SW480 (cell line): ENCODE measurements at regions not wholly inside any gene's neighbourhood (a gene's known extent, or its start where the extent isn't known, plus 50 kb on each side); places are given as distances from the start of the nearest gene placed in this dataset.
"Not testable (repeated sequence)": the region's sequence is repeated elsewhere in the genome, so short reads cannot be mapped to it uniquely, and the experiment has no call there.

ENCODE experiments used
- DNase-seq: peaks from one replicate; pipeline ENCODE4 v3.0.0-alpha.2; 2016; ENCODE audit warnings: low spot score

GRCh38 chr7:65621580-65622201 lies 248.0 kb downstream of the ZNF92 start:
- DNase-seq = not testable (repeated sequence)

- DNase-seq = not testable (repeated sequence)
Measured at GRCh38 chr7:65631236-65631635, 241.6 kb upstream of the VKORC1L1 start.

DNA sequence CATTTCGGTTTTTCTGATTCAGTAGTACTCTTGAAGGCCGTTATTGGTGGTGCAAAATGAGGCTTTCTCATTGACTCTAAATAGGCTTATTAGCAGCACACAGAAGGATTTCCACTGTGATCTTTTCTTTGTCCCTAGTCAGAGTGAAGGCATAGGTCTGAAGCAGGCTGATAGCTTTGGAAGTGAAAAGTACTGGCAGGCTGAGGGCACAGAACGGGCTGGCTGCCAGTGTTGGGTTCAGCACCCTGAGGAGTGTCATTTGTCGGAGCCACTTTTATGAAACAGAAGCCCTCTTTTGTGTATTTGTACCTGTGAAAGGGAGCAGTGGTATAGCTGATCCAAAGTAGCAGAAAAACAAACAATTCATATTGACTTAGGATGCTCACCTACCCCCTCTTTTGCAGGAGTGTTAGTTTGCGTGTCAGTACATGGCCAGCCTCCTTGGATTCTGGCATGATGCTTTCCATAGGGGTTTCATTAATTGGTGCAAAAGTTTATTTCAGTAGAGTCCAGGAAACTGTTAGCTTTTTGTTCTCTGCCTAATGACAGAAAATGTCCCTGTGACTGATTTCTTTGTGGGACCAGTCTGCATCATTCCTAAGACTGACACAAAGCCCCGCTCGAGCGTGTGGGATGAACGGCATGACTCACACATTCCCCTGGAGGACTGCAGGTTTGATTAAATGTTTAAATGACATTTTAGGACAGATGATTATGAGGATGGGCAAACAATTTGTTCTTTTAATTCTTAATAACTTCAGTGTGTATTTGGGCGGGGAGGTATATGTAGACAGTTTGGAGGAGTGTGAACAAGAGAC lies 239.1 kb upstream of the VKORC1L1 start:
- not testable (repeated sequence) for DNase-seq

- DNase-seq = not testable (repeated sequence)
Measured at GRCh38 chr7:65638918-65639317, 234.0 kb upstream of the VKORC1L1 start.

- DNase-seq = not testable (repeated sequence)
Measured at GRCh38 chr7:65639717-65640116, 233.2 kb upstream of the VKORC1L1 start.

DNA sequence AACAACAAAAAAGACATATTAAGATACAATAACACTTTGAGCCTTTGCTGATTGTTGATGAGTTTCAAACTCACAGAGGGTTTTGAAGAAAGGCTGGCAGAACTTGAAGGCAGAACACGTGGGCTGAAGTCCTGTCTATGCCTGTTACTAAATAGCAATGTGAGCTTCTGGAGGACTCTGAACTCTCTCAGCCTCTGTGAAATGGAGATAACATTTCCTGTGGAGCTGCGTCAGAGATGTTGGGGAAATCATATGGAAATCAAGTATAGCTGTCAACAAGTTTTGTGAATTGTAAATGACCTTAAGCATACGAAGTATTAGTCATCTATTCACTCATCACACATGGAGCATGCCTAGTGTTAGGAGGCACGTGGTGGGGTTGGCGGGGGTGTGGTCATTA lies 229.4 kb upstream of the VKORC1L1 start:
- DNase-seq = not testable (repeated sequence)

DNA sequence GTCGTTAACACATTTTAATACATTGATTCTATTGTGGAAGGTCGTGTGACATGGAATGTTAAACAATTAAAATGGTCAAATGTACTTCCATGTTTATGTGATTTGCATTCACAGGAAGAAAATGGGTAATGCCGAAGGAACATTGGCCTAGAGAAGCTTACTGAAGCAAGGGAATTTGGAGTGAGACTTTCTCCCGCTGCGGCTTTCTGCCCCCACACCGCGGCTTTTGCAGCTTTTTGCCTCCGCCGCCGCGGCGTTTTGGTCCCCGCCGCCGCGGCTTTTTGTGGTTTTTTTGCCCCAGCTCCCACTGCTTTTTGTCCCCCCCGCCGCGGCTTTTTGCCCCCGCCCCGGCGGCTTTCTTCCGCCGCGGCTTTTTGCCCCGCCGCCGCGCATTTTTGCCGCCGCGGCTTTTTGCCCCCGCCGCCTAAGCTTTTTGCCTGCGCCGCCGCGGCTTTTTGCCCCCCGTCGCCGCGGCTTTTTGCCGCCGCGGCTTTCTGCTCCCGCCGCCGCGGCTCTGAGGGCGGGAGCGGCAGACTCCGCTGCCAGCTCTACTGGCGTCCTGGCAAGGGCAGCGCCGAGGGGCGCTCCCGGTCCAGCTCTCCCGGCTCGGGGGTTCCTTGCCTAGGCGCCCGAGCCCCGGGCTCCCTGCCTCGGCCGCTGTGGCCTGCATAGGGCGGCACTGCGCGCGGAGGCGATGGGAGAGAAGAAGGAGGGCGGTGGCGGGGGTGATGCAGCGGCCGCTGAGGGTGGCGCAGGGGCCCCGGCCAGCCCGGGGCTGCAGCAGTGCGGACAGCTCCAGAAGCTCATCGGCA lies 225.5 kb upstream of the VKORC1L1 start:
- not testable (repeated sequence) for DNase-seq

GRCh38 chr7:65651174-65651573 lies 221.7 kb upstream of the VKORC1L1 start:
- not testable (repeated sequence) for DNase-seq

GRCh38 chr7:65651826-65652592 lies 220.9 kb upstream of the VKORC1L1 start:
- not testable (repeated sequence) for DNase-seq

DNA sequence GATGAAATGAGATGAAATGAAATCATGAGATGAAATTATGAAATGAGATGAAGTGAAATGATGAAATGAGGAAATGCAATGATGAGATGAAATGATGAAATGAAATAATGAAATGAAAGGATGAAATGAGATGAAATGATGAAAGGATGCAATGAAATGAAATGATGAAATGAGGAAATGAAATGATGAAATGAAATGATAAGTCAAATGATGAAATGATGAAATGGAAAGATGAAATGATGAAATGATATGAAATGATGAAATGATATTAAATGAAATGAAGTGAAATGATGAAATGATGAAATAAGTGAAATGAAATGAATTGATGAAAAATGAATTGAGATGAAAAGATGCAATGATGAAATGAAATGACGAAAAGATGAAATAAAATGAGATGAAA lies 220.2 kb upstream of the VKORC1L1 start:
- not testable (repeated sequence) for DNase-seq

- DNase-seq = not testable (repeated sequence)
Measured at GRCh38 chr7:65656494-65657188, 216.2 kb upstream of the VKORC1L1 start.

DNA sequence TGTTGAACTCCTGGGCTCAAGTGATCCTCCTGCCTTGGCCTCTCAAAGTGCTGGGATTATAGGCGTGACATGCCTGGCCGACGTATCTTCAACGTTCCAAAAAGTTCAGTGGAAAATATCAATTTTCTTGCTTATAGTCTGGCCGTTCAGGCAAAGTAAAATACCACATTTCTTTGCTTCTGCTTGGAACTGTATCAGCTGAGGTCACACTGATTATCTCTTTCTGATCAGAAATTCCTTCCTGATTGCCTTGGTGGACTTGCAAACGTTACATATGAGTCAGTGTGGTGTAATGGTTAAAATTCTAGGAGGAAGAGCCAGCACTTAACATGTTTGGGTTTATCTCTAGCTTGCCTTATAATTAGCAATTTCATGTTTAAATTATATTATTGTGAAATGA lies 189.5 kb upstream of the VKORC1L1 start:
- DNase-seq = not testable (repeated sequence)

DNA sequence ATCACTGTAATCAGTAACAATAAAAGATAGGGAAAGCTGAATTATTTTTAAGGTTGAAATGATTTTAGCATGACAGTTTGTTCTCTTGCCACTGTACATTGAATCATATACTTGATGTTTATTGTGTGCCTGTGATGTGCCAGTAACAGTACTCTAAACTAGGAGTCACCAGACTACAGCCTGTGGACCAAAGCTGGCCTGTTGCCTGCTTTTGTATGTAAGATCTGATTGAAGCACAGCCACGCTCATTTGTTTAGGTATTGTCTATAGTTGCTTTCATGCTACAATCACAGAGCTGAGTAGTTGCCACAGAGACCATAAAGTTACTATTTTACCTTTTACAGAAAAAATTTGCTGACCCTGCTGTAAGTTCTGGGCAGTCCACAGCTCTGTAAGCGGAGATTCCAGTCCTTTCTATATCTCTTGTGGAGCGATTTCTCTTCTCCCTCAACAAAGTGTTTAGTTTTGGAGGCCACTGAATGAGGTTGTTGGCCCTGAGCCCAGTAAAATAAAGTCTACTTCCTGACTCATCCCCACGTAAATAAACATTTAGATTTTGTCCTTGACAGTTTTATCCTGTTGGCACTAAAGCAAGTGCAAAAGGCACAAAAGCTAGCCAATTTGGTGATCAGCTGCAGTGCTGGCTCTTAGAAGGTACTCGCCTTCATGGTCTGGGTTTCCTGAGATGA lies 173.7 kb upstream of the VKORC1L1 start:
- not testable (repeated sequence) for DNase-seq

GRCh38 chr7:65699715-65700356 lies 173.0 kb upstream of the VKORC1L1 start:
- not testable (repeated sequence) for DNase-seq

DNA sequence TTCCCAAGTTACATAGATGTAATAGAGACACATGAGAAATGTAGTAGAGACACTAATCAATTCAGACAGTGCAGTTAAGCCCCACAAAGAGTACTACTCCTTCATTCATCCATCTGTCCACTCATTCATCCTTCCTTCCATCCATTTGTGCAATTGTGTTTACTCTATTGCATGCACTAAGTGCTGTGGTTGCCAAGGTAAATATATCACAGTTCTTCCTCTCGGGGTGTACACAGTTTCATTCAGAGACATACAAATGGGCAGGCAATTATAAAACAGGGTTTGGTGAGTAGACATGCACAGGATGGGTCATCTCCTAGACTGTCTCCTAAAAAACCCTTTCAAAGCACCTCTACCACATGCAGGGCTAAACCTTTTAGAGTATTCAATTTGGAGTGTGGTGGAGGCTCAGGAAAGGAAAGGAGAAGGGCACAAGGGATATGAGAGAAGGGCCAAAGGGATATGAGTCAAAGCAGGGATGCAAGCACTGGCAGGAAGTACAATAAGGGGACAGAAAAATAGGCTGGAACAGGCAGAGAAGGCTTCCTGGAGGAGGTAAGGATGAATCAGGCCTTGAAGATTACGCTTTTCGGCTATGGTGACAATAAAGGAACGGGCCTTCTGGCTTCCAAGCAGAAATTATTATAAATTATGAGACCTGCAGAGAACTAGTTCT lies 153.6 kb upstream of the VKORC1L1 start:
- not testable (repeated sequence) for DNase-seq

DNA sequence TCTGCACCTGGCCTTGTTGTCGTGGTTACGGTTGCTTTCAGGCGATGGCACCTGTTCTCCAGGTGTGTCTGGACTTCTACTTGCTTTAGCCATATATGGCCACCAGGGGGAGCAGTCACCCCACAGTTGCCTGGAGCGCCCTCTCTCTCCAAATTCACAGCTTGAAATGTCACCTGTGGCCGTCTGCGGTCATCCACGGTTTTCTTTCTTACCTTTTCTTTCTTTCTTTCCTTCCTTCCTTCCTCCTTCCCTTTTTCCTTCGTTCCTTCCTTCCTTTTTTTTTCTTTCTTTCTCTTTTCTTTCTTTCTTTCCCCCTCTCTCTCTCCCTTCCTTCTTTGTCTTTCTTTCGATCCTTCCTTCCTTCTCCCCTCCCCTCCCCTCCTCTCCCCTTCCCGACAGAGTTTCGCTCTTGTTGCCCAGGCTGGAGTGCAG lies 150.5 kb upstream of the VKORC1L1 start:
- peak; percentile 48 for DNase-seq

DNA sequence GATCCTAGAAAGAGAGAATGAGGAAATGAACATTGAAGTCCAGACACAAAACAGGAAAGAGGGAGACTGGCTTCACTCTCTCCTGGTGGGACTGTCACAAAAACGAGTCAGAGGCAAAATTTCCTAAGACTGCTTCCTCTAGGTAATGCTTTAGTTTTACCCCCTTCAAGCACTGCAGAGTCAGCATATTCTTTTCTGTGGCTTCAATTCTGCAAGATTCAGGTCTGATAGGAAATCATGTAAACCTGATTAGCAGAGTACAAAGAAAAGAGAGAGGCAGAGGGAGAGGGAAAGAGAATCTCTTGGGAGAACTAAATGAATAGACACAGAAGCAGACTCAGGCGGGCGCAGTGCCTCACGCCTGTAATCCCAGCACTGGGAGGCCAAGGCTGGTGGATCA lies 145.7 kb upstream of the VKORC1L1 start:
- not testable (repeated sequence) for DNase-seq

GRCh38 chr7:65731129-65731528 lies 141.7 kb upstream of the VKORC1L1 start:
- DNase-seq = no peak

DNA sequence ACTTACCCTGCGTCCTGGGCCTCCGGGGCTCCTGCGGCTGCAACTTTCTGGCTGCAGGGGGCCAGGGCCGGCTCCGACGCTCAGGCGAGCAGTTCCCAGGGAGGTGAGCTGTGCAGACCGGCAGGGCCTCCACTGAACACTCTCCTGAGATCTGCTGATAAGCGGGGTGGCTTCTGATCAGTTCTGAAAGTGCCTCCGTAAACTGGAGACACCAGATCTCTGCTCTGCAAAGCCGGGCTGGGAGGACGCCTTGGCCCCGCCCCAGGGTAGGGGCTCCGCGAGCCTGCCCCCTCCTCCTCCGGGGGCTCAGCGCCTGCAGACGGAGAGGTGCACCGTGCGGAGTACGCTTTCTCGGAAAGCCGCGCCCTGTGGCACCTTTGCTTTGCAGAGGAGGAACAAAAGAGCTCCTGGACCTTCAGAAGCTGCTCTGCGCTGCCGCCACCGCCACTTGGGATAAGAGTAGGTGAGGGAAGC lies 141.3 kb upstream of the VKORC1L1 start:
- DNase-seq = no peak
